ENCODE measurements at regions not wholly inside any gene's neighbourhood (a gene's known extent, or its start where the extent isn't known, plus 50 kb on each side); places are given as distances from the start of the nearest gene placed in this dataset.

DNA sequence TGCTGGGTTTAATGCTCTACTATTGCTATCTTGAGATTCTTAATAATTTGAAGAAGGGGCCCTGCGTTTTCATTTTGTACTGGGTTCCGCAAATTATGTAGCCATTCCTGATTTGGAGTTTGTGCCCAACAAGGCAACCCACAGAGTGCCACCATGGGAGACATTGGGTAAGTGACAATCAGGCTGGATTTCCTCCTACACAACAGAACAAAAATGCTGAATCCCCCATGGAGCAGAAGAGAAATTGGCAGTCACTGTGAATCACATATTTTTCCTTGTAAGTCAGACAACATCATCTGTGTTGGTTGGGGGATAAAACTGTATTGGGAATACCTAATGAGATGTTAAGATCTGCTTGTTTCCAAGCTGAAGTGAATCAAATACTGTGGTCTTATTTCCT, 80.9 kb downstream of the CNGA2 start:
- Histone ChIP-seq H3K27me3 (no peaks in the 10 kb centered on the region), H3K9me3 (no peaks in the 10 kb centered on the region), H3K27ac (no peak overlapping the region), H3K4me3 (no peak overlapping the region), H3K4me1 (no peaks in the 10 kb centered on the region), H3K36me3 (replicated peaks in 1 of 2; ENCODE audit: insufficient read depth in 1 of 2, low read depth in 2 of 2) (no peaks in the 10 kb centered on the region)
- DNase-seq: no peak
- no peak for ATAC-seq
- WGBS, 2 donors: 71% methylated on average over 2 of the region's 2 CpGs; no CpG with 5 or more reads in 1 of the 2 donors
- intact Hi-C loops (cut with DNase I): no loop called here
- TF ChIP-seq POLR2A (IDR thresholded peaks at IDR 0.05): no peak
- TF ChIP-seq, protein P1, sequence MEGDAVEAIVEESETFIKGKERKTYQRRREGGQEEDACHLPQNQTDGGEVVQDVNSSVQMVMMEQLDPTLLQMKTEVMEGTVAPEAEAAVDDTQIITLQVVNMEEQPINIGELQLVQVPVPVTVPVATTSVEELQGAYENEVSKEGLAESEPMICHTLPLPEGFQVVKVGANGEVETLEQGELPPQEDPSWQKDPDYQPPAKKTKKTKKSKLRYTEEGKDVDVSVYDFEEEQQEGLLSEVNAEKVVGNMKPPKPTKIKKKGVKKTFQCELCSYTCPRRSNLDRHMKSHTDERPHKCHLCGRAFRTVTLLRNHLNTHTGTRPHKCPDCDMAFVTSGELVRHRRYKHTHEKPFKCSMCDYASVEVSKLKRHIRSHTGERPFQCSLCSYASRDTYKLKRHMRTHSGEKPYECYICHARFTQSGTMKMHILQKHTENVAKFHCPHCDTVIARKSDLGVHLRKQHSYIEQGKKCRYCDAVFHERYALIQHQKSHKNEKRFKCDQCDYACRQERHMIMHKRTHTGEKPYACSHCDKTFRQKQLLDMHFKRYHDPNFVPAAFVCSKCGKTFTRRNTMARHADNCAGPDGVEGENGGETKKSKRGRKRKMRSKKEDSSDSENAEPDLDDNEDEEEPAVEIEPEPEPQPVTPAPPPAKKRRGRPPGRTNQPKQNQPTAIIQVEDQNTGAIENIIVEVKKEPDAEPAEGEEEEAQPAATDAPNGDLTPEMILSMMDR (IDR thresholded peaks at IDR 0.05): no peak

DNA sequence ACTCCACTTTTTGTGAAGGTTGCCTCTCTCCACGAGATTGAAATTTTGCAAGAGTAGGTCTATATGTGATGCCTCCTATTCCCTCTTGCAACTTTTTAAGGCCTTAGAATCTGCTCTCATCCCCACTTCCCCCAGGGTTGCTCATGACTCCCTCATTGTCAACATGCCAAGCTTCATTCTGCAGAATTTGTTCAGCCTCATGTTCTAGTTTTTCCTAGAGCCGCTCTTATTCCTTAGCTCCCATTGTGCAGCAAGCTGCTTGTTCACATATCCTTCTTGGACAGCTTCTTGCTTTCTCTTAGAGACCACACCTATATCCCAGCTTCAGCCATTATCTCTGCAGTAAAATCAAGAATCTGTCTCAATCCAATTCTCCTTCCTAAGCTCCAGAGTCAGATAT, 82.4 kb downstream of the CNGA2 start:
- Histone ChIP-seq H3K9me3 (no peaks in the 10 kb centered on the region), H3K4me3 (no peak overlapping the region), H3K27ac (no peak overlapping the region), H3K36me3 (replicated peaks in 1 of 2; ENCODE audit: insufficient read depth in 1 of 2, low read depth in 2 of 2) (no peaks in the 10 kb centered on the region), H3K4me1 (no peaks in the 10 kb centered on the region), H3K27me3 (no peaks in the 10 kb centered on the region)
- intact Hi-C loops (cut with DNase I): no loop called here
- no peak for DNase-seq
- TF ChIP-seq, protein P1 (IDR thresholded peaks at IDR 0.05): no peak
- TF ChIP-seq POLR2A (IDR thresholded peaks at IDR 0.05): no peak
- no peak for ATAC-seq
- 10 to 17% methylated on average over 2 of the region's 2 CpGs for WGBS, 2 donors

DNA sequence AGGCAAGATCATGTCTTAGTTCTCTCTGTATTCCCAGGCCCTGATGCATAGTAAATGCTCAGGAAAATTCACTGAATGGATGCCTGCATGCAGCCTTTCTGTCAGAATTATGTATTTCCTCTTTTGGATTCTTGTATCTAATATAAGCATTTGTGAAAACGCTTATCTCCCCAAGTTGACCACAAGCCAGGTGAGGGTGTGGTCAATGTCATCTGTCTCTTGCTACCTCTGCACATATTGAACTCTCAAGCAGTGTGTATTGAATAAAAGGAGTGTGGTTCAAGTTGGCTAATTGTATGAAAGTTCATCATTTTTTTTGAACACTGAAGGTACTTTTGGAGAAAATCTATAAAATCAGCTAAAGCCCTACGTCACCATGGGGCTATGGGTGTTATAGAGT, 84.3 kb downstream of the CNGA2 start:
- intact Hi-C loops (cut with DNase I): no loop called here
- no peak for DNase-seq
- WGBS, 2 donors: 51 to 52% methylated on average over 2 of the region's 2 CpGs

DNA sequence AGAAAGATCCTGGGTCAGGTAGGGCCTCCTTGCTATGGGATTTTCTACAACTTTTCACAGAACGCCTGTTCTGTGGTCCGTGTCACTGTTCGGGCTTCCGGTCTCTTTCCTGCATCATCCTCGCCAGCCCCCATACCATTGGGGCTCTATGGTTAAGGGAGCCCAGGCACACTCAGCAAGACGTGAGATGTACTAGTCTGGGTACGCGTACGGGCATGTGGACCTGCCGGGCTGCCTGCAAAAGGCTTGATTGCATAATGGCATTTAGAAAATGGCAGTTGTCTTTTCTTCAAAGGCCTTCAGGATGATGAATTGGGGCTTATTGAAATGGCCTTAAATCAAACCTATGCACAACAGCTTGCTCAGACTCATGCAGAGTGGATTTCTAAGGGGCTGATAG, 86.7 kb downstream of the CNGA2 start:
- no peak overlapping the region for H3K27ac ChIP-seq
- H3K4me3 ChIP-seq: no peak overlapping the region
- no peaks in the 10 kb centered on the region for H3K4me1 ChIP-seq
- WGBS, 2 donors: 74% methylated on average over 9 of the region's 10 CpGs; no CpG with 5 or more reads in 1 of the 2 donors
- no peak for DNase-seq
- intact Hi-C loops (cut with DNase I): no loop called here
- no peaks in the 10 kb centered on the region for H3K27me3 ChIP-seq
- H3K9me3 ChIP-seq: no peaks in the 10 kb centered on the region
- TF ChIP-seq, protein P1 (IDR thresholded peaks at IDR 0.05): no peak
- no peak for TF ChIP-seq POLR2A (IDR thresholded peaks at IDR 0.05)
- ATAC-seq: no peak
- H3K36me3 ChIP-seq (replicated peaks in 1 of 2; ENCODE audit: insufficient read depth in 1 of 2, low read depth in 2 of 2): no peaks in the 10 kb centered on the region

More for the DNA sequence above, 84.3 kb downstream of the CNGA2 start:
- no peak for ATAC-seq
- Histone ChIP-seq H3K4me1 (no peaks in the 10 kb centered on the region), H3K27me3 (no peaks in the 10 kb centered on the region), H3K9me3 (no peaks in the 10 kb centered on the region), H3K36me3 (replicated peaks in 1 of 2; ENCODE audit: insufficient read depth in 1 of 2, low read depth in 2 of 2) (no peaks in the 10 kb centered on the region), H3K4me3 (no peak overlapping the region), H3K27ac (no peak overlapping the region)
- TF ChIP-seq, protein P1 (IDR thresholded peaks at IDR 0.05): no peak
- no peak for TF ChIP-seq POLR2A (IDR thresholded peaks at IDR 0.05)

DNA sequence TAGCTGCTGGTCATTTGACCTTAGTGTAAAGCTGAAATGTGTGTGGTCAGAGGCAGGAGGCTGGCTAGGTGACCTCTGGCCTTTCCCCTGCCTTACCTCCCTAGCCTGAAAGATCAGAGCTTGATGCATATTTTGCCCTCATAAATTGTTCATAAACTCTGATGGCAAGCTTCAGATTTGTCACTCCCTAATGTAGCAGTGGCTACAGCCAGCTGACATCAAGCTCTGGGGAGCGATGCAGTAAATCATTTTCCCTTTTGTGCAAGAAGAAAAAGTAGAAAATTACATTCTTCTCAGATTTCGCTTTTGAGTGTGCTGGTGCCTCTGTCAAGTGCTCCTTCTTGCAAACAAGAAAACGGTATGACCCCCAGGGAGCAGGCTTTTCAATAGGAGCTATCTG, 87.7 kb upstream of the MAGEA4 start:
- intact Hi-C loops (cut with DNase I): no loop called here
- Histone ChIP-seq H3K27ac (no peak overlapping the region), H3K27me3 (no peaks in the 10 kb centered on the region), H3K4me1 (no peaks in the 10 kb centered on the region), H3K36me3 (replicated peaks in 1 of 2; ENCODE audit: insufficient read depth in 1 of 2, low read depth in 2 of 2) (no peaks in the 10 kb centered on the region), H3K4me3 (no peak overlapping the region), H3K9me3 (no peaks in the 10 kb centered on the region)
- TF ChIP-seq POLR2A (IDR thresholded peaks at IDR 0.05): no peak
- TF ChIP-seq, protein P1 (IDR thresholded peaks at IDR 0.05): no peak
- DNase-seq: no peak
- WGBS, 2 donors: 43 to 62% methylated on average over 1 to 3 of the region's 3 CpGs
- no peak for ATAC-seq
